NCI-H146 treated with DMSO at 0.1 percent for 48 hours (cell line): ENCODE measurements at regions not wholly inside any gene's neighbourhood (a gene's known extent, or its start where the extent isn't known, plus 50 kb on each side); places are given as distances from the start of the nearest gene placed in this dataset.

Experiments used
- DNase-seq: peaks from one replicate; lab custom pipeline; 2025; ENCODE audit not compliant: unreplicated experiment; lab: John Stamatoyannopoulos, UW

GRCh38 chr15:77769700-77770099 lies 137.0 kb upstream of the LINGO1 start:
- DNase-seq: no peak

- no peak for DNase-seq
Observed at GRCh38 chr15:77768521-77769078, 135.9 kb upstream of the LINGO1 start.

- peak; percentile 47 for DNase-seq
Observed at GRCh38 chr15:77768107-77768506, 135.4 kb upstream of the LINGO1 start.

GRCh38 chr15:77764095-77764494 lies 131.4 kb upstream of the LINGO1 start:
- DNase-seq: no peak

GRCh38 chr15:77762747-77763355 lies 130.1 kb upstream of the LINGO1 start:
- DNase-seq: no peak

- DNase-seq: no peak
Observed at GRCh38 chr15:77759896-77760592, 127.3 kb upstream of the LINGO1 start.

- DNase-seq: no peak
Observed at GRCh38 chr15:77753939-77754338, 121.2 kb upstream of the LINGO1 start.

GRCh38 chr15:77753281-77753873 lies 120.7 kb upstream of the LINGO1 start:
- no peak for DNase-seq

- no peak for DNase-seq
Observed at GRCh38 chr15:77749998-77750540, 117.4 kb upstream of the LINGO1 start.

- DNase-seq: no peak
Observed at GRCh38 chr15:77749236-77749997, 116.7 kb upstream of the LINGO1 start.

- no peak for DNase-seq
Observed at GRCh38 chr15:77748078-77749064, 115.7 kb upstream of the LINGO1 start.

GRCh38 chr15:77747175-77748077 lies 114.7 kb upstream of the LINGO1 start:
- DNase-seq: no peak

- DNase-seq: no peak
Observed at GRCh38 chr15:77746254-77747174, 113.8 kb upstream of the LINGO1 start.

GRCh38 chr15:77744398-77744797 lies 111.7 kb upstream of the LINGO1 start:
- DNase-seq: no peak

- DNase-seq: no peak
Observed at GRCh38 chr15:77742570-77742969, 109.9 kb upstream of the LINGO1 start.

- DNase-seq: no peak
Observed at GRCh38 chr15:77742127-77742526, 109.4 kb upstream of the LINGO1 start.

GRCh38 chr15:77741106-77741505 lies 108.4 kb upstream of the LINGO1 start:
- no peak for DNase-seq
